Body of pancreas (tissue), 4 donors: ENCODE measurements at regions not wholly inside any gene's neighbourhood (a gene's known extent, or its start where the extent isn't known, plus 50 kb on each side); places are given as distances from the start of the nearest gene placed in this dataset.

ENCODE experiments used
- POLR2A ChIP-seq, 3 donors: fragments of 450-650 bp; IDR thresholded peaks; one replicate each; pipeline ENCODE4 v1.6.1; 2016; ENCODE audit warnings: antibody characterized with exemption in 3 of 3, mild to moderate bottlenecking in 2 of 3
- TF ChIP-seq, protein P1 (sequence below), 7 experiments: fragments of 450-650 bp in 4 of 7; fragments of 200-600 bp in 3 of 7; sonication (generic) in 3 of 7; IDR thresholded peaks; one replicate each; pipeline ENCODE4 v1.5.1; 2016 to 2019; ENCODE audit warnings: antibody characterized with exemption in 7 of 7

- TF ChIP-seq, protein P1, sequence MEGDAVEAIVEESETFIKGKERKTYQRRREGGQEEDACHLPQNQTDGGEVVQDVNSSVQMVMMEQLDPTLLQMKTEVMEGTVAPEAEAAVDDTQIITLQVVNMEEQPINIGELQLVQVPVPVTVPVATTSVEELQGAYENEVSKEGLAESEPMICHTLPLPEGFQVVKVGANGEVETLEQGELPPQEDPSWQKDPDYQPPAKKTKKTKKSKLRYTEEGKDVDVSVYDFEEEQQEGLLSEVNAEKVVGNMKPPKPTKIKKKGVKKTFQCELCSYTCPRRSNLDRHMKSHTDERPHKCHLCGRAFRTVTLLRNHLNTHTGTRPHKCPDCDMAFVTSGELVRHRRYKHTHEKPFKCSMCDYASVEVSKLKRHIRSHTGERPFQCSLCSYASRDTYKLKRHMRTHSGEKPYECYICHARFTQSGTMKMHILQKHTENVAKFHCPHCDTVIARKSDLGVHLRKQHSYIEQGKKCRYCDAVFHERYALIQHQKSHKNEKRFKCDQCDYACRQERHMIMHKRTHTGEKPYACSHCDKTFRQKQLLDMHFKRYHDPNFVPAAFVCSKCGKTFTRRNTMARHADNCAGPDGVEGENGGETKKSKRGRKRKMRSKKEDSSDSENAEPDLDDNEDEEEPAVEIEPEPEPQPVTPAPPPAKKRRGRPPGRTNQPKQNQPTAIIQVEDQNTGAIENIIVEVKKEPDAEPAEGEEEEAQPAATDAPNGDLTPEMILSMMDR (IDR thresholded peaks at IDR 0.05) = no peak
- TF ChIP-seq POLR2A (IDR thresholded peaks at IDR 0.05) = no peak
Observed at GRCh38 chr5:36535859-36536615, 70.4 kb upstream of the SLC1A3 start.
